Muscle of leg (tissue), 3 donors: ENCODE measurements at regions not wholly inside any gene's neighbourhood (a gene's known extent, or its start where the extent isn't known, plus 50 kb on each side); places are given as distances from the start of the nearest gene placed in this dataset.

Experiments
- DNase-seq: peaks from one replicate; pipeline ENCODE4 v3.0.0; 2013
- H3K27ac ChIP-seq: one replicate; pipeline ENCODE4 v1.5.1; 2013; ENCODE audit warnings: mild to moderate bottlenecking, low read length, control low read depth
- H3K27me3 ChIP-seq: one replicate; pipeline ENCODE4 v1.6.1; 2013; ENCODE audit warnings: low read length; ENCODE audit not compliant: control insufficient read depth, insufficient read depth
- H3K36me3 ChIP-seq: one replicate; pipeline ENCODE4 v1.6.1; 2013; ENCODE audit warnings: low read length; ENCODE audit not compliant: control insufficient read depth, insufficient read depth
- H3K4me1 ChIP-seq: one replicate; pipeline ENCODE4 v1.6.1; 2013; ENCODE audit warnings: low read length; ENCODE audit not compliant: control insufficient read depth, insufficient read depth
- H3K4me3 ChIP-seq: one replicate; pipeline ENCODE4 v1.5.1; 2013; ENCODE audit warnings: low read length, control low read depth
- H3K9me3 ChIP-seq: replicated peaks from 2 replicates; pipeline ENCODE4 v1.6.1; 2013; ENCODE audit warnings: low read depth, low read length; ENCODE audit not compliant: control insufficient read depth
- WGBS: methylation state at CpG from one replicate; pipeline ENCODE4 v1.1.5; 2013; ENCODE audit warnings: missing lambda C conversion rate; ENCODE audit not compliant: insufficient coverage; 5-methylcytosine and 5-hydroxymethylcytosine counted together

DNA sequence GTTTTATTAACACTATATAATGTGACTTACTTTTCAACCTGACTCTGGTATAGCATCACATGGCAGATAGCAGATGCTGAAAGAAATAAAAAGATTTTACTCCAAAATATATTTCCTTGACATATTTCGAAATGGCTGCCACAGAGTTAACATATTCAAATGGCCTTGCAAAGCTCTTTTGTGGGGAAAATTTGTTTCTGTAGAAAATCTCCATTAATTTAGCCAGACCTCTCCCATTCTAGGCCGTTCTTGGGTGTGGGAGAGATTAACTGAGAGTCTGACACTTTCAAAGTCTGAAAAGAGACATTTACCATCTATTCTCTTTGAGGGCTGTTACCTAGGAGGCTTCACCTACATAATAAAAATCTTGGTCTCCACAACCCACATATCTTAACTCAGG, 217.2 kb downstream of the OTOR start:
- Histone ChIP-seq H3K9me3 (no peaks in the 10 kb centered on the region), H3K36me3 (no peaks in the 10 kb centered on the region), H3K27me3 (no peaks in the 10 kb centered on the region), H3K4me3 (no peak overlapping the region), H3K4me1 (no peaks in the 10 kb centered on the region), H3K27ac (no peak overlapping the region)
- no CpG with 5 or more reads among the region's 2 CpGs for WGBS
- no peak for DNase-seq

DNA sequence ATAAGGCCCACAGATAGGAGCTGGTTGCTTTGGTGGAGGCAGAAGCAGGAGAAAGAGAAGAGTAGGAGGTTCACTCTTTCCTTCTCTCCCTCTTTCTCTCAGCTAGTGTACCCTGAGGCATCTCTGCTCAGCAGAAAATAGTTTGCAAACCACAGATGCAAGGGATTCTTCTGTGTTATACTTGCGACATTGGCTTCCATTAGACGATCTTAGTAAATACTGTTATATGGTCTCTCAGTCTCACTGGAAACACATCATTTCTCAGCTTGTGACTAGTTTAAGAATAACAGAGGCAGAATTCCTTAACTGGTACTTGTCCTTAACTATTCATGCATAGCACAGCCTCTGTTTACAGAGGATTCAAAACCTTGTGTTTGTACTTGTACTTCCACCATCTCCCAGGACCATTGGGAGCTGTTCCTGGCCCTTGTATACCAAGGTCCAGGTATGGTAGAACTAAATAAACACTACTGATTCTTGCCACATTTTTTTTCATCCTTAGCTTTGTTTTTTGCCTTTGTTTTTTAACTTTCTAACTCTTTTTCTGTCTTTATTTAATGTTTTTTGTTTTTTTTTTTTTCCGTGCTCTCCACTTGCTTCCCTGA, 218.2 kb downstream of the OTOR start:
- no peaks in the 10 kb centered on the region for H3K36me3 ChIP-seq
- DNase-seq: no peak
- H3K9me3 ChIP-seq: no peaks in the 10 kb centered on the region
- H3K27me3 ChIP-seq: no peaks in the 10 kb centered on the region
- WGBS: no CpG with 5 or more reads among the region's 3 CpGs
- no peak overlapping the region for H3K4me3 ChIP-seq
- no peak overlapping the region for H3K27ac ChIP-seq
- no peaks in the 10 kb centered on the region for H3K4me1 ChIP-seq

DNA sequence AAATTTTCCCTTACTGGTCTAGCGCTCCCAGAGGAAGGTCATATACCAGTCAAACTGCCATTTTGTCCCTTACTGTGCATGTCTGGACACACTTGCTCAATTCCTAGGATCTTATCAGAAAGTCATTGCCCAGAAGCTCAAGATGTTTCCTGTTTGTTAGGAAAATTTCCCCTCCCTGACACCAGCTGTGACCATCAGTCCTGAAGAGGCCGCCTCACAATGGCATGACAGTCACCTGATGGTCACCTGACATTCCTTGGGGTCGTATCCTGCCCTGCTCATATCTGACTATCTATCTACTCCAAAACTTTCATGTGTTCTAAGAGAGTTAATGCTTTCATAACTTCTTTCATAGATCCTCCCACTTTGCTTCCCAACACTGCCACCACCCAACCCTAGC, 219.9 kb downstream of the OTOR start:
- no peaks in the 10 kb centered on the region for H3K4me1 ChIP-seq
- H3K27me3 ChIP-seq: no peaks in the 10 kb centered on the region
- no peaks in the 10 kb centered on the region for H3K9me3 ChIP-seq
- H3K27ac ChIP-seq: no peak overlapping the region
- no peak overlapping the region for H3K4me3 ChIP-seq
- DNase-seq: no peak
- no peaks in the 10 kb centered on the region for H3K36me3 ChIP-seq
- 93% methylated on average over 2 of the region's 3 CpGs for WGBS

DNA sequence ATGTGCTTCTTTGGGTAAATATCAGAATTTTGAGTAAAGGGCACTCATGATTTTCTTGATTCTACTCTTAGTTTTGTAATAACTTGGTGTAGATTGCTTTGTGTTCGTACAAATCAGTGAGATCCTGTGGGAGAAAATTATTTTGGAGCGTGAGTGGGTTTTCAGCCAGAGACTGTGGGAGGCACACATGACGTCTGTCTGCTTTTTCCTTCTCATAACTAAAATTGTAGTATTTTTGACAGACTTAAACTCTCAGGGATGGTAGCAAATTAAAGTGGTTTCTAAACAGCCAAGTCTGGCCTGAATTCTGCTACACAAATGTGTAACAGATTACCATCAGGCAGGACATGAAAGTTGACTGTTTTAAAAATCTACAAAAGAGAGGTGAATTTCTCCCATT, 222.6 kb downstream of the OTOR start:
- Histone ChIP-seq H3K4me3 (no peak overlapping the region), H3K36me3 (no peaks in the 10 kb centered on the region), H3K27me3 (no peaks in the 10 kb centered on the region), H3K4me1 (no peaks in the 10 kb centered on the region), H3K9me3 (no peaks in the 10 kb centered on the region), H3K27ac (no peak overlapping the region)
- WGBS: no CpG with 5 or more reads among the region's 3 CpGs
- DNase-seq: no peak

DNA sequence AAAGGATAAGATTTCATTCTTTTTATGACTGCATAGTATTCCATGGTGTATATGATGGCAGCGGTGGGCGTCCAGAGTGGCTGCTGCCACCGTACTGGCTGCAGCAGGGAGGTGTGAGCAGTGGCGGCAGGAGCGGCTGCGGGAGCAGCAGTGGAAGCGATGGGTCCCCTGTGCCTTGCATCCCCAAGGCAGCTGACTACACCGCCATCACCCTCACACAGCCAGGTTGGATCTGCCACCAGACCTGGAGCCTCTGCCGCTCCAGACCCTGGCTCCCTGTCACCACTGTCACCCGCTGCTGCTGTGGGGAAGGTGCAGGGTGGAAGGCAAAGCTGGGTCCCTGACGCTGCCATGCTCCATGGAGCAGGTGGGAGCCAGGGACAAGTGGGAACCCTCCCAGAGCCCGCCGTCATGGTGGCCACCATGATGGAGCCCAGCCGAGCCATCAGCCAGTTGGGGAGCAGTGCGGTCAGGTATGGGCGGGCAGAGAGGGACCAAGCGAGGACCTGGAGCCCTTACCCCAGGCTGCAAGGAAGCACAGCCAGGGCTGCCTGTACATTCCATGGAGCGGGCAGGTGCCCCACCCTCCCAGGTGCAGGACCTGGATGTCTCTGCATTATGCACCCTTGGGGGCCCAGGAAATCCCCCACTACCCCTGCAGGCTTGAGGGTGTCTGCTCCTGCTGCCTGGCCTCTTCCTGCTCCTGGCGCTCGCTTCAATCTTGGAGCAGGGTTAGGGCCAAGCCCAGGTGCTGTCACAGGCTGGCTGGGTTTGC, 226.1 kb downstream of the OTOR start:
- no peaks in the 10 kb centered on the region for H3K4me1 ChIP-seq
- H3K36me3 ChIP-seq: no peaks in the 10 kb centered on the region
- no peak overlapping the region for H3K27ac ChIP-seq
- DNase-seq: no peak
- H3K9me3 ChIP-seq: no peaks in the 10 kb centered on the region
- no peaks in the 10 kb centered on the region for H3K27me3 ChIP-seq
- no peak overlapping the region for H3K4me3 ChIP-seq
- WGBS: 93% methylated on average over 19 of the region's 20 CpGs

DNA sequence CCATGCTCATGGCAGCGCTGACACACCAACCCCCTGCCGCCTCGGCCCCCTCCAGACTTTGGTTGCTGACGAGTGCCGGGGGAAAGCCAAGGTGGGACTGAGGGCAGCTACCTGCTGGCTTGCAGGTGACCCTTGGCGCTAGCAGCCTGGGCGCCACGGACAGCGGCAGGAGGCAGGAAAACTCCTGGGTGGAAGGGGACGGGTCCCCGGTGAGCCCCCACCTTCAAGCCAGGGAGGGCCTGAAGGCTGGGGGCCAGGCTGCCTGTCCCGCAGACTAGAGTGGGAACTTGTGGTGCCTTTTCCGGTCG, 226.7 kb downstream of the OTOR start:
- Histone ChIP-seq H3K4me3 (no peak overlapping the region), H3K27me3 (no peaks in the 10 kb centered on the region), H3K9me3 (no peaks in the 10 kb centered on the region), H3K36me3 (no peaks in the 10 kb centered on the region), H3K27ac (no peak overlapping the region), H3K4me1 (no peaks in the 10 kb centered on the region)
- no peak for DNase-seq
- 92% methylated on average over 14 of the region's 14 CpGs for WGBS

DNA sequence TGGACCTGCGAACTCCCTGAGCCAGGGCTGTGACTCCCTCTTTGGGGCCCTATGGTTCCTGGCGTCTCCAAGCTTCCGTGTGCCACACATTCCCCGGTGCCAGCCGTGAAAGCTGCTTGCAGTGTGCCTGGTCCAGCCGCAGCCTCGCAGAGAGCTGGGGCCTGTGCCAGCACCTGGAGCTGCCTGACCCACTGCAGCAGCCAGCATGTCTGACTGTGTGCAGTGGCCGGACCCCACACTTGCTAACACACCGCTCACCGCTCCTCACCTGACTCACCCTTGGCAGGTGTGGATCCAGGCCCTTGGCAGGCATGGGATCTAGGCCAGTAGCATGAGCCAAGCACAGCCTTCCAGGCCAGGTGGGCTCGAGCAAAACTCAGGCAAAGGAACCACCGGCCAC, 227.5 kb downstream of the OTOR start:
- Histone ChIP-seq H3K36me3 (no peaks in the 10 kb centered on the region), H3K27ac (no peak overlapping the region), H3K4me3 (no peak overlapping the region), H3K9me3 (no peaks in the 10 kb centered on the region), H3K27me3 (no peaks in the 10 kb centered on the region), H3K4me1 (no peaks in the 10 kb centered on the region)
- 90% methylated on average over 10 of the region's 12 CpGs for WGBS
- DNase-seq: no peak

DNA sequence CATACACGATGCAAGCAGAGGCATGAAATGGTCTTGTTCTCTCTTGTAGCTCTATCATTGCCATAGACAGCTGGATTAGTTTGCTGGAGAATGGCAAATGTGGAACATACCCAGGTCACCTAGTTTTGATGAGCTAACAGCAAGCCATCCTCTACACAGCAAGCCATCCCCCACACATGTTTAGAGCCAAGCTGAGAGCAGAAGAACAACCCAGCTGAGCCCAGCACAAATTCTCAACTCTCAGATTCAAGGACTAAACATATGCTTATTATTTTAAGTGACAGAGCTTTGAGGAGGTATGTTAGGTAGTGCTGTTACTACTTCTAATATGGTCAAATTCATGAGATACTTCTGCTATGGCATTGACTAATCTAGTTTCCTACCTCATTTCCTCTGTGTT, 230.3 kb downstream of the OTOR start:
- Histone ChIP-seq H3K4me1 (no peaks in the 10 kb centered on the region), H3K9me3 (no peaks in the 10 kb centered on the region), H3K27me3 (no peaks in the 10 kb centered on the region), H3K36me3 (no peaks in the 10 kb centered on the region), H3K27ac (no peak overlapping the region), H3K4me3 (no peak overlapping the region)
- no peak for DNase-seq
- 67% methylated on average over 1 of the region's 1 CpG for WGBS

DNA sequence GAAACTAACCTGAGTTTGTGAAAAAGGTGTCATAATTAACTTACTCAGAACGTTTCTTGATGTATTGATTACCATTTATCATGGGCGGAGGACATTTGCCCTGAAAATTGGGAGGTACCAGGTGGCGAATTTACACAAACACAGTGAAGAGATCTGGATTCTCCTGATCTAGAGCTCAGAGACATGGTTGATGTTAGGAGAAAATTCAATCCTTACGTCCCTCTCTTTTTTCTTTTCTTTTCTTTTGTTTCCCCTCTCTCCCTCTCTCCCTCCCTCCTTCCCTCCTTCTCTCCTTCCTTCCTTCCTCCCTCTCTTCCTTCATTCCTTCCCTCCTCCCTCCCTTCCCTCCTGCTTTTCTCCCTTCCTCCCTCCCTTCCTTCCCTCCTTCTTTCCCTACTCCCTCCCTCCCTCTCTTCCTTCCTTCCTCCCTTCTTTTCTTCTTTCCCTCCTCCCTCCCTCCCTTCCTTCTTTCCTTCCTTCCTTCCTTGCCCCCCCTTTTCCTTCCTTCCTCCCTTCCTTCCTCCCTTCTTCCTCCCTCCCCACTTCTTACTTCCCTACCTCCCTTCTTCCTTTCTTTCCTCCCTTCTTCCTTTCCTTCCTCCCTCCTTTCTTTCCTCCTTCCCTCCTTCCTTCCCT, 234.1 kb downstream of the OTOR start:
- no CpG with 5 or more reads among the region's 4 CpGs for WGBS
- Histone ChIP-seq H3K27me3 (no peaks in the 10 kb centered on the region), H3K4me3 (no peak overlapping the region), H3K9me3 (no peaks in the 10 kb centered on the region), H3K4me1 (no peaks in the 10 kb centered on the region), H3K27ac (no peak overlapping the region), H3K36me3 (no peaks in the 10 kb centered on the region)
- DNase-seq: no peak

DNA sequence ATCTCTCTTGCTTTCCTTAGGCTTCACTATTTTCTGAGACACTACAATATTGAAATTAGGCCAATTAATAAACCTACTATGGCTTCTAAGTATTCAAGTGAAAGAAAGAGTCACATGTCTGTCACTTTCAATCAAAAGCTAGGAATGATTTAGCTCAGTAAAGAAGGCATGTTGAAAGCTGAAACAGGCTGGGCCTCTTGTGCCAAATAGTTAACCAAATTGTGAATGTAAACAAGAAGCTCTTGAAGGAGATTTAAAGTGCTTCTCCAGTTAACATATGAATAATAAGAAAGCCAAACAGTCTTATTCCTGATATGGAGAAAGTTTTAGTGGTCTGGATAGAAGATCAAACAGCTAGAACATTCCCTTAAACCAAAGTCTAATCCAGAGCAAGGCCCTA, 236.3 kb downstream of the OTOR start:
- no peaks in the 10 kb centered on the region for H3K9me3 ChIP-seq
- no peaks in the 10 kb centered on the region for H3K27me3 ChIP-seq
- no peaks in the 10 kb centered on the region for H3K36me3 ChIP-seq
- no peaks in the 10 kb centered on the region for H3K4me1 ChIP-seq
- no peak overlapping the region for H3K4me3 ChIP-seq
- DNase-seq: no peak
- no peak overlapping the region for H3K27ac ChIP-seq
